ENCODE measurements at regions not wholly inside any gene's neighbourhood (a gene's known extent, or its start where the extent isn't known, plus 50 kb on each side); places are given as distances from the start of the nearest gene placed in this dataset.

GRCh38 chr6:40183902-40184301 lies 249.6 kb upstream of the MOCS1 start:
- no peaks in the 10 kb centered on the region for H3K36me3 ChIP-seq (ENCODE audit: control insufficient read depth, low read length)
- H3K4me2 ChIP-seq (ENCODE audit: low read length) = no peak overlapping the region
- H3K27me3 ChIP-seq (ENCODE audit: control insufficient read depth, low read length) = no peaks in the 10 kb centered on the region
- H3K4me3 ChIP-seq (ENCODE audit: low read length) = no peak overlapping the region
- H4K20me1 ChIP-seq (ENCODE audit: control insufficient read depth, insufficient read depth, low read depth, low read length) = no peaks in the 10 kb centered on the region
- H3F3A ChIP-seq (ENCODE audit: control insufficient read depth, insufficient read depth) = no peaks in the 10 kb centered on the region
- H3K79me2 ChIP-seq (ENCODE audit: control insufficient read depth, low read length) = no peaks in the 10 kb centered on the region
- TF ChIP-seq CTCF (IDR thresholded peaks at IDR 0.05; ENCODE audit: low read depth, low read length, poor library complexity, severe bottlenecking) (no peak), EZH2phosphoT487 (IDR thresholded peaks at IDR 0.05; ENCODE audit: borderline replicate concordance, low read length) (no peak)
- H3K27ac ChIP-seq (ENCODE audit: low read depth, low read length) = no peak overlapping the region
- no peaks in the 10 kb centered on the region for H3K4me1 ChIP-seq (ENCODE audit: control insufficient read depth, low read length)
- 0 out of 2 replicates have a peak, but pooled peaks cover 3% of the 10 kb centered on the region for H3K9me3 ChIP-seq (ENCODE audit: control insufficient read depth, insufficient read depth, low read length)
- no peaks in the 10 kb centered on the region for H3K9me2 ChIP-seq (replicated peaks; ENCODE audit: control insufficient read depth, low read length)

GRCh38 chr6:40181367-40181766 lies 247.1 kb upstream of the MOCS1 start:
- Histone ChIP-seq H4K20me1 (ENCODE audit: control insufficient read depth, insufficient read depth, low read depth, low read length) (no peaks in the 10 kb centered on the region), H3K79me2 (ENCODE audit: control insufficient read depth, low read length) (no peaks in the 10 kb centered on the region), H3K27me3 (ENCODE audit: control insufficient read depth, low read length) (no peaks in the 10 kb centered on the region), H3K27ac (ENCODE audit: low read depth, low read length) (no peak overlapping the region), H3K36me3 (ENCODE audit: control insufficient read depth, low read length) (no peaks in the 10 kb centered on the region), H3F3A (ENCODE audit: control insufficient read depth, insufficient read depth) (no peaks in the 10 kb centered on the region), H3K4me1 (ENCODE audit: control insufficient read depth, low read length) (no peaks in the 10 kb centered on the region), H3K9me2 (replicated peaks; ENCODE audit: control insufficient read depth, low read length) (no peaks in the 10 kb centered on the region), H3K4me2 (ENCODE audit: low read length) (no peak overlapping the region), H3K9me3 (ENCODE audit: control insufficient read depth, insufficient read depth, low read length) (0 out of 2 replicates have a peak, but pooled peaks cover 3% of the 10 kb centered on the region), H3K4me3 (ENCODE audit: low read length) (no peak overlapping the region)
- TF ChIP-seq EZH2phosphoT487 (IDR thresholded peaks at IDR 0.05; ENCODE audit: borderline replicate concordance, low read length) (no peak), CTCF (IDR thresholded peaks at IDR 0.05; ENCODE audit: low read depth, low read length, poor library complexity, severe bottlenecking) (no peak)

GRCh38 chr6:40180271-40180670 lies 246.0 kb upstream of the MOCS1 start:
- H3K4me2 ChIP-seq (ENCODE audit: low read length) = no peak overlapping the region
- H3K27ac ChIP-seq (ENCODE audit: low read depth, low read length) = no peak overlapping the region
- no peaks in the 10 kb centered on the region for H4K20me1 ChIP-seq (ENCODE audit: control insufficient read depth, insufficient read depth, low read depth, low read length)
- H3K9me3 ChIP-seq (ENCODE audit: control insufficient read depth, insufficient read depth, low read length) = 0 out of 2 replicates have a peak, but pooled peaks cover 3% of the 10 kb centered on the region
- TF ChIP-seq EZH2phosphoT487 (IDR thresholded peaks at IDR 0.05; ENCODE audit: borderline replicate concordance, low read length) = no peak
- no peak for TF ChIP-seq CTCF (IDR thresholded peaks at IDR 0.05; ENCODE audit: low read depth, low read length, poor library complexity, severe bottlenecking)
- no peaks in the 10 kb centered on the region for H3K4me1 ChIP-seq (ENCODE audit: control insufficient read depth, low read length)
- no peaks in the 10 kb centered on the region for H3K79me2 ChIP-seq (ENCODE audit: control insufficient read depth, low read length)
- no peaks in the 10 kb centered on the region for H3F3A ChIP-seq (ENCODE audit: control insufficient read depth, insufficient read depth)
- no peaks in the 10 kb centered on the region for H3K9me2 ChIP-seq (replicated peaks; ENCODE audit: control insufficient read depth, low read length)
- no peak overlapping the region for H3K4me3 ChIP-seq (ENCODE audit: low read length)
- no peaks in the 10 kb centered on the region for H3K36me3 ChIP-seq (ENCODE audit: control insufficient read depth, low read length)
- no peaks in the 10 kb centered on the region for H3K27me3 ChIP-seq (ENCODE audit: control insufficient read depth, low read length)
